ENCODE measurements at regions not wholly inside any gene's neighbourhood (a gene's known extent, or its start where the extent isn't known, plus 50 kb on each side); places are given as distances from the start of the nearest gene placed in this dataset.

DNA sequence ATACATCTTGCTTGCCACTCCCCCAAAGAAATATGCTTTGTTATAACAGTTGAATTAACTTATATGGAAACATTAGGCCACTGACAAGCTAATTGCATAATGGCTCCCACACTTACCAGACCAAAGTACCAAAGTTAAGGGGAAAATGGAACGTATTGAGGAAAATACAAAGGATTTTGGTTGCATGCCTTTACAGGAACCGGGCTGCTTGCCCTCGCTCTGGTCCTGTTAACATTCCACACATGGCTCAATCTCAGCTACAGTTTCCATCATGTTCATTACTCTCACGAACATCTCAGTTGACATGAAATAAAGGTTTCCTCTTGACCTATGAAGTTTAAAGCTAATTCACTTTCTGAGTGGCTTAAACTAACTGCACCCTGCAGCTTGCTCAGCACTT is 220.7 kb upstream of the RXFP2 start:
- H3K4me1 ChIP-seq, result no peaks in the 10 kb centered on the region
- intact Hi-C loops (cut with DNase I), result no loop called here
- H3K9me3 ChIP-seq, result no peaks in the 10 kb centered on the region
- no peaks in the 10 kb centered on the region for H3K27me3 ChIP-seq
- H3K27ac ChIP-seq, result no peak overlapping the region
- H3K4me3 ChIP-seq, result no peak overlapping the region
- 56 to 60% methylated on average over 4 of the region's 4 CpGs for WGBS, 2 donors
- TF ChIP-seq POLR2A (IDR thresholded peaks at IDR 0.05), result no peak
- no peaks in the 10 kb centered on the region for H3K36me3 ChIP-seq
- no peak for DNase-seq

DNA sequence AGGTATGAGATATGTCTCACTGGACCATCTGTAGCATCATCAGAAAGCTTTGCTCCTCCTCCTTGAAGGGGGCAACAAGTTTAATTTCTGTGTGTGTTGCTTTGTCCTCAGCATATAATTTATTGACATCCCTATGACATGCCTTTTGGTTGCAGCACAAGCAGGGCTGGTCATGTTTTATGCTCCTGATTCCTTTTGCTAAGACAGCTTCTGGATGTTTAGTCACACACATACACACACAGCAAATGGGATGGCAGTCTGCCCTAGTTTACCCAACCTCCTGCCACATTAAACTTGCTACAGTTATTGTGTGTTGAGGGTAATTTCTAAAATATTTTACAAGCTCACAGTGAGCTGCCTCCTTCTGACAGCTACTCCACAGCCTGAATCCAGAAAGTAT is 217.9 kb upstream of the RXFP2 start:
- no peak overlapping the region for H3K27ac ChIP-seq
- intact Hi-C loops (cut with DNase I), result no loop called here

DNA sequence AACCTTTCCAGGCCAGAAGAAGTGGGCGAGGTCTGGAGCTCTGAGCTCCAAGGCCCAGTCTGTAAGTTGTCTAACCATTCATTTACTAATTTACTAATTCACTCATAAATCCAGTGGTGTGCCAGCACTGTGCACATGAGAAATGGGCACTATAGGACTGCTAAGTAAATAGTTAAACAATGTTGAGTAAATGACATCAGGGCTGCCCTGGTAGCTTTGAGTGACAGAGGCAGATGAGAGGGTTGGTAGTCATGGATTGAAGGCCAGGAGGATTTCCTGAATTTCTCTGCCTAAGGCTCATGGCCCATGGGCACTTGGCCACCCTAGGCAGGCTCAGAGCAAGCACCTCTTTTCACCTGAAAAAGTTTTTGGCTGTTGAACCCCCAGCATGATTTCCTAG is 216.9 kb upstream of the RXFP2 start:
- H3K9me3 ChIP-seq, result no peaks in the 10 kb centered on the region
- intact Hi-C loops (cut with DNase I), result no loop called here
- WGBS, 2 donors, result 38 to 77% methylated on average over 1 of the region's 1 CpG
- no peak overlapping the region for H3K4me3 ChIP-seq
- TF ChIP-seq POLR2A (IDR thresholded peaks at IDR 0.05), result no peak
- TF ChIP-seq, protein P1, sequence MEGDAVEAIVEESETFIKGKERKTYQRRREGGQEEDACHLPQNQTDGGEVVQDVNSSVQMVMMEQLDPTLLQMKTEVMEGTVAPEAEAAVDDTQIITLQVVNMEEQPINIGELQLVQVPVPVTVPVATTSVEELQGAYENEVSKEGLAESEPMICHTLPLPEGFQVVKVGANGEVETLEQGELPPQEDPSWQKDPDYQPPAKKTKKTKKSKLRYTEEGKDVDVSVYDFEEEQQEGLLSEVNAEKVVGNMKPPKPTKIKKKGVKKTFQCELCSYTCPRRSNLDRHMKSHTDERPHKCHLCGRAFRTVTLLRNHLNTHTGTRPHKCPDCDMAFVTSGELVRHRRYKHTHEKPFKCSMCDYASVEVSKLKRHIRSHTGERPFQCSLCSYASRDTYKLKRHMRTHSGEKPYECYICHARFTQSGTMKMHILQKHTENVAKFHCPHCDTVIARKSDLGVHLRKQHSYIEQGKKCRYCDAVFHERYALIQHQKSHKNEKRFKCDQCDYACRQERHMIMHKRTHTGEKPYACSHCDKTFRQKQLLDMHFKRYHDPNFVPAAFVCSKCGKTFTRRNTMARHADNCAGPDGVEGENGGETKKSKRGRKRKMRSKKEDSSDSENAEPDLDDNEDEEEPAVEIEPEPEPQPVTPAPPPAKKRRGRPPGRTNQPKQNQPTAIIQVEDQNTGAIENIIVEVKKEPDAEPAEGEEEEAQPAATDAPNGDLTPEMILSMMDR (IDR thresholded peaks at IDR 0.05), result no peak
- no peaks in the 10 kb centered on the region for H3K4me1 ChIP-seq
- H3K27ac ChIP-seq, result no peak overlapping the region
- no peak for DNase-seq
- H3K36me3 ChIP-seq, result no peaks in the 10 kb centered on the region
- H3K27me3 ChIP-seq, result no peaks in the 10 kb centered on the region

More for the DNA sequence above, 217.9 kb upstream of the RXFP2 start:
- Histone ChIP-seq H3K4me3 (no peak overlapping the region), H3K36me3 (no peaks in the 10 kb centered on the region), H3K4me1 (no peaks in the 10 kb centered on the region), H3K9me3 (no peaks in the 10 kb centered on the region), H3K27me3 (no peaks in the 10 kb centered on the region)
- no peak for DNase-seq
- TF ChIP-seq POLR2A (IDR thresholded peaks at IDR 0.05), result no peak
- TF ChIP-seq, protein P1 (IDR thresholded peaks at IDR 0.05), result no peak

DNA sequence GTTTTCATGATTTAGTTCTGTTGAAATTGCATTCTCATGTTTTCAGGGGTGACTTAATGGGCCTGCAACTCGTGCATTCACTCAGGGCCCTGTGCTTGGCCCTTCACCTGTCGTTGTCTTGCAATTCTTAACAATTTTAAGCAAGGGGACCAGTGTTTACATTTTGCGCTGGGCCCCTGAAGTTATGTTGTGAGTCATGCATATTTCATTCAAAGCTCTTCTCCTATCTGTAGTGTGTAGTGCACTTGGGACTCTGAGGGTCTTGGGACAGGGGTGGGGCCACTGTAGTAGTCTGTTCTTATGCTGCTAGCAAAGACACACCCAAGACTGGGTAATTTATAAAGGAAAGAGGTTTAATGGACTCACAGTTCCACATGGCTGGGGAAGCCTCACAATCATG is 211.2 kb upstream of the RXFP2 start:
- no peaks in the 10 kb centered on the region for H3K9me3 ChIP-seq
- 51 to 67% methylated on average over 3 of the region's 3 CpGs for WGBS, 2 donors
- intact Hi-C loops (cut with DNase I), result no loop called here
- TF ChIP-seq, protein P1 (IDR thresholded peaks at IDR 0.05), result no peak
- no peak for TF ChIP-seq POLR2A (IDR thresholded peaks at IDR 0.05)
- H3K4me1 ChIP-seq, result no peaks in the 10 kb centered on the region
- no peak overlapping the region for H3K27ac ChIP-seq
- no peak overlapping the region for H3K4me3 ChIP-seq
- no peaks in the 10 kb centered on the region for H3K36me3 ChIP-seq
- DNase-seq, result no peak
- H3K27me3 ChIP-seq, result no peaks in the 10 kb centered on the region

DNA sequence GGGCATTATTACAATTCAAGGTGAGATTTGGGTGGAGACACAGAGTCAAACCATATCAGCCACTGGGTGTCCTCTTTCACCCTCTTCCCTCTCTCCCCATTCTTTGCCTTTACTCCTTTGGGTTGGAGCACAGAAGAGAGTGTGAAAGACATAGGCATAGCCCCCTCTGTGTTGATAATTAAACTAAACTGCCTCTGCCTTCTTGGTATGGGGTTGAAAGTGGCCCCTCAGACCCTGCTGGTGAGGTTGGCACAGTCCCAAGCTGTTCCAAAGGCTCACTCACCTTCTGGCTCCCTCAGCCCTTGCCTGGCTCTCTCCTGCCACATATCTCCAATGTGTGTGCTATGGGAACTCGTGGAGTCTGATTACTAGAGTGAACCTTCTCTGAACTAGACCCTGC is 210.6 kb upstream of the RXFP2 start:
- H3K9me3 ChIP-seq, result no peaks in the 10 kb centered on the region
- intact Hi-C loops (cut with DNase I), result no loop called here
- H3K4me3 ChIP-seq, result no peak overlapping the region
- no peaks in the 10 kb centered on the region for H3K4me1 ChIP-seq
- TF ChIP-seq, protein P1 (IDR thresholded peaks at IDR 0.05), result no peak
- TF ChIP-seq POLR2A (IDR thresholded peaks at IDR 0.05), result no peak
- no peak for DNase-seq
- 13 to 43% methylated on average over 1 of the region's 1 CpG for WGBS, 2 donors
- no peaks in the 10 kb centered on the region for H3K27me3 ChIP-seq
- no peaks in the 10 kb centered on the region for H3K36me3 ChIP-seq
- H3K27ac ChIP-seq, result no peak overlapping the region

DNA sequence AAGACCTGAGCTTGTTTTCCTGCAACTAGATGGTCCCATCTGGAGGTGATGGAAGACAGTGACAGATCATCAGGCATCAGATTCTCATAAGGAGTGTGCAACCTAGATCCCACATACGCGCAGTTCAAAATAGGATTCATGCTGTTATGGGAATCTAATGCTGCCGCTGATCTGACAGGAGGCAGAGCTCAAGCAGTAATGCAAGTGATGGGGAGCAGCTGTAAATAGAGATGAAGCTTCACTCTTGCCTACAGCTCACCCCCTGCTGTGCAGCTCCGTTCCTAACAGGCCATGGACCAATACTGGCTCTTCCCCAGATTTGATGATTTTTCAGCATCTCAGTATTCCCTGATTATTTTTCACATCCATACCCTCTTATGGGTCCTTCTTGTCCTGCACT is 208.4 kb upstream of the RXFP2 start:
- Histone ChIP-seq H3K9me3 (no peaks in the 10 kb centered on the region), H3K36me3 (no peaks in the 10 kb centered on the region), H3K27ac (no peak overlapping the region), H3K27me3 (no peaks in the 10 kb centered on the region), H3K4me3 (no peak overlapping the region), H3K4me1 (no peaks in the 10 kb centered on the region)
- intact Hi-C loops (cut with DNase I), result no loop called here
- WGBS, 2 donors, result 70 to 83% methylated on average over 4 of the region's 4 CpGs
- DNase-seq, result no peak
- TF ChIP-seq POLR2A (IDR thresholded peaks at IDR 0.05), result no peak
- TF ChIP-seq, protein P1 (IDR thresholded peaks at IDR 0.05), result no peak

All from esophagus squamous epithelium (tissue), 5 donors.